Neural cell (in vitro differentiated cells): ENCODE measurements at regions not wholly inside any gene's neighbourhood (a gene's known extent, or its start where the extent isn't known, plus 50 kb on each side); places are given as distances from the start of the nearest gene placed in this dataset.
"Not testable (repeated sequence)": the region's sequence is repeated elsewhere in the genome, so short reads cannot be mapped to it uniquely, and the experiment has no call there.

Source experiments
- H2AFZ ChIP-seq: fragments of 200-600, 300-800 bp; sonication (generic), shearing (Covaris generic); 2 replicates; pipeline ENCODE4 v1.6.0; 2014; ENCODE audit warnings: low read depth, mild to moderate bottlenecking, antibody characterized with exemption, low read length, moderate library complexity
- H3F3A ChIP-seq: fragments of 200-600 bp; shearing (Covaris generic); 2 replicates; pipeline ENCODE4 v1.6.1; 2016; ENCODE audit warnings: mild to moderate bottlenecking, moderate library complexity, mixed read lengths, antibody characterized with exemption, low read length; ENCODE audit not compliant: insufficient read depth, poor library complexity, severe bottlenecking
- H3K27ac ChIP-seq: fragments of 200-600, 300-800 bp; sonication (generic), shearing (Covaris generic); 2 replicates; pipeline ENCODE4 v1.5.1; 2014; ENCODE audit warnings: mild to moderate bottlenecking, low read length, moderate library complexity
- H3K27me3 ChIP-seq: fragments of 300-800, 200-600 bp; sonication (generic), shearing (Covaris generic); 2 replicates; pipeline ENCODE4 v1.6.0; 2014; ENCODE audit warnings: mild to moderate bottlenecking, low read depth, low read length, moderate library complexity; ENCODE audit not compliant: insufficient read depth
- H3K36me3 ChIP-seq: fragments of 300-800, 200-600 bp; sonication (generic), shearing (Covaris generic); 2 replicates; pipeline ENCODE4 v1.5.1; 2014; ENCODE audit warnings: mild to moderate bottlenecking, antibody characterized with exemption, low read length, moderate library complexity; ENCODE audit not compliant: insufficient read depth
- H3K4me2 ChIP-seq: fragments of 300-800, 200-600 bp; sonication (generic), shearing (Covaris generic); 2 replicates; pipeline ENCODE4 v1.6.0; 2014; ENCODE audit warnings: mild to moderate bottlenecking, low read length
- H3K4me3 ChIP-seq: fragments of 300-800, 200-600 bp; sonication (generic), shearing (Covaris generic); 2 replicates; pipeline ENCODE4 v1.5.1; 2014; ENCODE audit warnings: mild to moderate bottlenecking, low read length, moderate library complexity
- H3K79me2 ChIP-seq: fragments of 200-600 bp; shearing (Covaris generic); replicated peaks from 2 replicates; pipeline ENCODE4 v1.6.0; 2014; ENCODE audit warnings: mild to moderate bottlenecking, low read length, moderate library complexity; ENCODE audit not compliant: insufficient read depth
- H3K9ac ChIP-seq: fragments of 300-800, 200-600 bp; sonication (generic), shearing (Covaris generic); 2 replicates; pipeline ENCODE4 v1.6.1; 2016; ENCODE audit warnings: mild to moderate bottlenecking, low read length, mixed read lengths
- H3K9me2 ChIP-seq: fragments of 200-600 bp; shearing (Covaris generic); 2 replicates; pipeline ENCODE4 v1.6.1; 2016; ENCODE audit warnings: mild to moderate bottlenecking, low read length, mixed read lengths; ENCODE audit not compliant: insufficient read depth
- H3K9me3 ChIP-seq: fragments of 200-600, 300-800 bp; sonication (generic), shearing (Covaris generic); 2 replicates; pipeline ENCODE4 v1.6.1; 2016; ENCODE audit warnings: mild to moderate bottlenecking, mixed run types, low read length, moderate library complexity, mixed read lengths
- H4K20me1 ChIP-seq: fragments of 200-600 bp; shearing (Covaris generic); 2 replicates; pipeline ENCODE4 v1.6.1; 2016; ENCODE audit warnings: mild to moderate bottlenecking, mixed run types; ENCODE audit not compliant: insufficient read depth
- EP300 ChIP-seq: fragments of 450-650 bp; conservative IDR thresholded peaks from 2 replicates; pipeline ENCODE4 v1.6.1; 2014; ENCODE audit warnings: antibody characterized with exemption, mild to moderate bottlenecking, moderate library complexity; ENCODE audit not compliant: poor library complexity, severe bottlenecking
- EZH2 ChIP-seq: fragments of 200-600, 300-800 bp; shearing (Covaris generic), sonication (generic); IDR thresholded peaks from 2 replicates; pipeline ENCODE4 v1.6.1; 2014; ENCODE audit warnings: antibody characterized with exemption, low read length, borderline replicate concordance, mild to moderate bottlenecking; ENCODE audit not compliant: insufficient read depth, poor library complexity, severe bottlenecking
- MXI1 ChIP-seq: fragments of 450-650 bp; conservative IDR thresholded peaks from 2 replicates; pipeline ENCODE4 v1.6.1; 2014; ENCODE audit warnings: antibody characterized with exemption, mild to moderate bottlenecking; ENCODE audit not compliant: poor library complexity, severe bottlenecking
- POLR2AphosphoS5 ChIP-seq: IDR thresholded peaks from 2 replicates; pipeline ENCODE4 v1.6.1; 2012
- RAD21 ChIP-seq: fragments of 450-650 bp; conservative IDR thresholded peaks from 2 replicates; pipeline ENCODE4 v1.6.1; 2014; ENCODE audit warnings: antibody characterized with exemption, mild to moderate bottlenecking, moderate library complexity
- SMC3 ChIP-seq: fragments of 450-650 bp; conservative IDR thresholded peaks from 2 replicates; pipeline ENCODE4 v1.6.1; 2014; ENCODE audit warnings: antibody characterized with exemption, mild to moderate bottlenecking, moderate library complexity; ENCODE audit not compliant: poor library complexity
- TAF1 ChIP-seq: IDR thresholded peaks from 2 replicates; pipeline ENCODE4 v1.6.1; 2012; ENCODE audit warnings: low read depth
- TF ChIP-seq, protein P1 (sequence below): fragments of 450-650 bp; IDR thresholded peaks from 2 replicates; pipeline ENCODE4 v1.5.1; 2014; ENCODE audit warnings: antibody characterized with exemption, mild to moderate bottlenecking, moderate library complexity; ENCODE audit not compliant: poor library complexity, severe bottlenecking
- TF ChIP-seq, protein P2 (sequence below): IDR thresholded peaks from 2 replicates; pipeline ENCODE4 v1.6.1; 2012; ENCODE audit warnings: borderline replicate concordance

DNA sequence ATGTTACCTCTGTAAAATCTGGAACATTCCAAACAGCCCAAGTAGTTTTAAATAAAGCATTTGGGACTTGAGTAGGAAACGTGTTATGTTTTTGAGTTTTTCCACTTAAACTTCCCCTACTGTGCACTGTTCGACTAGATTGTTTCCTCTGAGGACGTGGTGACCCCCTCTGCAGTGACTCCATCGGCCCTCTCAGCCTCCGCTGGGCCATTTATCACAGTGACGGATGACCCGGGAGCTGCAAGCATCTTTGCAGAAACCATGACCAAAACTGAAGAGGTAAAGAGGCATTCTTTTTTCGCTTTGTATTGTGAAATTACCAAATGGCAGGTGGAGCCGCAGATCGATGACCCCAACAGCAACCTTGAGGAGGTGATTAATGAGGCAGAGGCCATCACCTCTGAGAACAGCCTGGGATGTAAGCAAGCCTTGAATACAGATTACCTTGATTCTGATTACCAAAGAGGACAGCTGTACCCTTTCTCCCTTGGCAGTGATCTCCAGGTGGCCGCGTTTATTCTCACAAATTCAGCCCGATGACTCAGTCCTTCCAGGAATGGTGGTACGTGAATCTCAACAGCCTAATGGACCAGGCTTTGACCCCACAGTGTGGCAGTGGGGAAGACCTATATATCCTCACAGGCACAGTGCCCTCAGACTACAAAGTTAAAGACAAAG, 79.1 kb upstream of the FAN1 start:
- H2AFZ ChIP-seq: no peak overlapping the region
- H4K20me1 ChIP-seq: no peaks in the 10 kb centered on the region
- no peaks in the 10 kb centered on the region for H3F3A ChIP-seq
- no peak overlapping the region for H3K4me3 ChIP-seq
- no peaks in the 10 kb centered on the region for H3K9me3 ChIP-seq
- TF ChIP-seq MXI1: no peak
- TF ChIP-seq SMC3: no peak
- no peak for TF ChIP-seq TAF1
- TF ChIP-seq, protein P1, sequence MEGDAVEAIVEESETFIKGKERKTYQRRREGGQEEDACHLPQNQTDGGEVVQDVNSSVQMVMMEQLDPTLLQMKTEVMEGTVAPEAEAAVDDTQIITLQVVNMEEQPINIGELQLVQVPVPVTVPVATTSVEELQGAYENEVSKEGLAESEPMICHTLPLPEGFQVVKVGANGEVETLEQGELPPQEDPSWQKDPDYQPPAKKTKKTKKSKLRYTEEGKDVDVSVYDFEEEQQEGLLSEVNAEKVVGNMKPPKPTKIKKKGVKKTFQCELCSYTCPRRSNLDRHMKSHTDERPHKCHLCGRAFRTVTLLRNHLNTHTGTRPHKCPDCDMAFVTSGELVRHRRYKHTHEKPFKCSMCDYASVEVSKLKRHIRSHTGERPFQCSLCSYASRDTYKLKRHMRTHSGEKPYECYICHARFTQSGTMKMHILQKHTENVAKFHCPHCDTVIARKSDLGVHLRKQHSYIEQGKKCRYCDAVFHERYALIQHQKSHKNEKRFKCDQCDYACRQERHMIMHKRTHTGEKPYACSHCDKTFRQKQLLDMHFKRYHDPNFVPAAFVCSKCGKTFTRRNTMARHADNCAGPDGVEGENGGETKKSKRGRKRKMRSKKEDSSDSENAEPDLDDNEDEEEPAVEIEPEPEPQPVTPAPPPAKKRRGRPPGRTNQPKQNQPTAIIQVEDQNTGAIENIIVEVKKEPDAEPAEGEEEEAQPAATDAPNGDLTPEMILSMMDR: no peak
- no peak for TF ChIP-seq RAD21
- no peak for TF ChIP-seq POLR2AphosphoS5
- no peak for TF ChIP-seq EZH2
- TF ChIP-seq EP300: no peak
- TF ChIP-seq, protein P2, sequence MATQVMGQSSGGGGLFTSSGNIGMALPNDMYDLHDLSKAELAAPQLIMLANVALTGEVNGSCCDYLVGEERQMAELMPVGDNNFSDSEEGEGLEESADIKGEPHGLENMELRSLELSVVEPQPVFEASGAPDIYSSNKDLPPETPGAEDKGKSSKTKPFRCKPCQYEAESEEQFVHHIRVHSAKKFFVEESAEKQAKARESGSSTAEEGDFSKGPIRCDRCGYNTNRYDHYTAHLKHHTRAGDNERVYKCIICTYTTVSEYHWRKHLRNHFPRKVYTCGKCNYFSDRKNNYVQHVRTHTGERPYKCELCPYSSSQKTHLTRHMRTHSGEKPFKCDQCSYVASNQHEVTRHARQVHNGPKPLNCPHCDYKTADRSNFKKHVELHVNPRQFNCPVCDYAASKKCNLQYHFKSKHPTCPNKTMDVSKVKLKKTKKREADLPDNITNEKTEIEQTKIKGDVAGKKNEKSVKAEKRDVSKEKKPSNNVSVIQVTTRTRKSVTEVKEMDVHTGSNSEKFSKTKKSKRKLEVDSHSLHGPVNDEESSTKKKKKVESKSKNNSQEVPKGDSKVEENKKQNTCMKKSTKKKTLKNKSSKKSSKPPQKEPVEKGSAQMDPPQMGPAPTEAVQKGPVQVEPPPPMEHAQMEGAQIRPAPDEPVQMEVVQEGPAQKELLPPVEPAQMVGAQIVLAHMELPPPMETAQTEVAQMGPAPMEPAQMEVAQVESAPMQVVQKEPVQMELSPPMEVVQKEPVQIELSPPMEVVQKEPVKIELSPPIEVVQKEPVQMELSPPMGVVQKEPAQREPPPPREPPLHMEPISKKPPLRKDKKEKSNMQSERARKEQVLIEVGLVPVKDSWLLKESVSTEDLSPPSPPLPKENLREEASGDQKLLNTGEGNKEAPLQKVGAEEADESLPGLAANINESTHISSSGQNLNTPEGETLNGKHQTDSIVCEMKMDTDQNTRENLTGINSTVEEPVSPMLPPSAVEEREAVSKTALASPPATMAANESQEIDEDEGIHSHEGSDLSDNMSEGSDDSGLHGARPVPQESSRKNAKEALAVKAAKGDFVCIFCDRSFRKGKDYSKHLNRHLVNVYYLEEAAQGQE: no peak
- no peak overlapping the region for H3K27ac ChIP-seq
- H3K27me3 ChIP-seq: no peaks in the 10 kb centered on the region
- H3K9ac ChIP-seq: no peak overlapping the region
- H3K4me2 ChIP-seq: no peak overlapping the region
- H3K9me2 ChIP-seq: no peaks in the 10 kb centered on the region
- no peaks in the 10 kb centered on the region for H3K36me3 ChIP-seq
- H3K79me2 ChIP-seq: no peaks in the 10 kb centered on the region

DNA sequence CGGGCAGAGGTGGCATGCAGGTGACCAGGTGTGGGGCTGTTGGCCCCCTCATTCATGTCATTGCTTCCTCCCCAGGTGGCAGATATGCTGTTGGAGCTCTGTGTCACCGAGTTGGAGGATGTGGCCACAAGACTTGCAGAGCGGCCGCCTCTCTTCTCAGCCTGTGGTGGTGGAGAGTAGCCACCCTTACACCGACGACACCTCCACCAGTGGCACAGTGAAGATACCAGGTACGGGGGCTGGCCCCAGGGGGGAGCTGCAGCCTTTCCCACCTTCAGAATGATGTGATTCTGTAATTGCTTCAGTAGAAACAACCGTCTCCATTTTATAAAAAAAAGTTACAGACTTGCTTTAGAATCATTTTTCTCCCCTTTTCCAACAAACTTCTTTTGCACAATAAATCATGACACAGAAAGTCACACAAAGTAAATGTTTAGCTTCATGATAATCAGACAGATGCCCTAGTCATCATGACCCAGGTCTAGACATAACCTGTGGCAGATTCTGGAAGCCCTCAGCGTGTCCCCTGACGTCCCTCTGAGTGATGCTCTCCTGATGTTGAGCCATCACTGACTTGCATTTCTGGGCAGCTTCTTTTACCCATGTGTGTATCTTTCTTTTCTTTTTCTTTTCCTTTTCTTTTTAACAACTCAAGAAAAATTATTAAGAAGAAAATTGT, 76.0 kb upstream of the FAN1 start:
- no peak for TF ChIP-seq SMC3
- TF ChIP-seq, protein P1: no peak
- no peak for TF ChIP-seq RAD21
- no peak for TF ChIP-seq POLR2AphosphoS5
- TF ChIP-seq, protein P2: no peak
- TF ChIP-seq MXI1: no peak
- no peak for TF ChIP-seq EZH2
- no peak for TF ChIP-seq TAF1
- no peak for TF ChIP-seq EP300
- no peaks in the 10 kb centered on the region for H3K79me2 ChIP-seq
- H3K27me3 ChIP-seq: no peaks in the 10 kb centered on the region
- no peak overlapping the region for H3K4me3 ChIP-seq
- H3K27ac ChIP-seq: no peak overlapping the region
- no peaks in the 10 kb centered on the region for H3F3A ChIP-seq
- no peaks in the 10 kb centered on the region for H3K9me3 ChIP-seq
- H3K9me2 ChIP-seq: no peaks in the 10 kb centered on the region
- no peak overlapping the region for H3K9ac ChIP-seq
- H4K20me1 ChIP-seq: no peaks in the 10 kb centered on the region
- H3K36me3 ChIP-seq: no peaks in the 10 kb centered on the region
- H3K4me2 ChIP-seq: no peak overlapping the region
- H2AFZ ChIP-seq: no peak overlapping the region

DNA sequence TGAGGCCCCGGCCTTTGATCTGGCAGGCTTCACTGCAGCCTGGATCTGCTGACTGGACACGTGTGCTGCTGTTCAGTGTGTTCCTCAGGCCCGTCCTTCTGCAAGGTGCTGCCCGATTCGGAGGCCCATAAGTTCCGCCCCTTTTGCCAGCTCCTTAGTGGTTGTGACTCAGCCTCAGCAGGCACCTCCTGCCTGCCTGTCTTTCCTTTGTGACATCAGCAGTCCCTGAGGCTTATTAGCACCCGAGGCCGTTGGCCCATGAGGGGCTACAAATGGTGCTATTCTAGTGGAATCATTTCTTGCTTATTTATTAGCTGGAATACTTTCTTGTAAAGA, 75.4 kb upstream of the FAN1 start:
- H3K36me3 ChIP-seq, H3K9ac ChIP-seq, H4K20me1 ChIP-seq, H3F3A ChIP-seq, H3K9me3 ChIP-seq, H3K4me2 ChIP-seq, H3K4me3 ChIP-seq, H3K27ac ChIP-seq, H2AFZ ChIP-seq, H3K79me2 ChIP-seq, H3K9me2 ChIP-seq, H3K27me3 ChIP-seq: not testable (repeated sequence)
